GM12891 (cell line): ENCODE measurements at regions not wholly inside any gene's neighbourhood (a gene's known extent, or its start where the extent isn't known, plus 50 kb on each side); places are given as distances from the start of the nearest gene placed in this dataset.
"Not testable (repeated sequence)": the region's sequence is repeated elsewhere in the genome, so short reads cannot be mapped to it uniquely, and the experiment has no call there.

Experiments used
- DNase-seq: peaks from one replicate; pipeline ENCODE4 v3.0.0; 2011; ENCODE audit warnings: low spot score; ENCODE audit not compliant: insufficient read length
- FAIRE-seq: peaks from 2 replicates; lab custom pipeline; 2011; peaks lifted over from hg19 to GRCh38; lab: Jason Lieb, UNC
- PAX5 ChIP-seq: IDR thresholded peaks from 2 replicates; pipeline ENCODE4 v1.6.1; 2011; ENCODE audit warnings: low read length, moderate library complexity, mild to moderate bottlenecking; ENCODE audit not compliant: insufficient read depth, severe bottlenecking
- POLR2A ChIP-seq: IDR thresholded peaks from 2 replicates; pipeline ENCODE4 v1.6.1; 2011; ENCODE audit warnings: low read depth, low read length, control low read depth
- POLR2AphosphoS5 ChIP-seq: IDR thresholded peaks from 2 replicates; pipeline ENCODE4 v1.6.1; 2011; ENCODE audit warnings: low read depth, low read length, control low read depth
- POU2F2 ChIP-seq: IDR thresholded peaks from 2 replicates; pipeline ENCODE4 v1.6.1; 2011; ENCODE audit warnings: low read depth, mild to moderate bottlenecking, control low read depth, low read length, moderate library complexity
- SPI1 ChIP-seq: IDR thresholded peaks from 2 replicates; pipeline ENCODE4 v1.6.1; 2011; ENCODE audit warnings: low read depth, low read length, control low read depth
- TAF1 ChIP-seq: IDR thresholded peaks from 2 replicates; pipeline ENCODE4 v1.6.1; 2011; ENCODE audit warnings: low read depth, low read length, control low read depth

DNA sequence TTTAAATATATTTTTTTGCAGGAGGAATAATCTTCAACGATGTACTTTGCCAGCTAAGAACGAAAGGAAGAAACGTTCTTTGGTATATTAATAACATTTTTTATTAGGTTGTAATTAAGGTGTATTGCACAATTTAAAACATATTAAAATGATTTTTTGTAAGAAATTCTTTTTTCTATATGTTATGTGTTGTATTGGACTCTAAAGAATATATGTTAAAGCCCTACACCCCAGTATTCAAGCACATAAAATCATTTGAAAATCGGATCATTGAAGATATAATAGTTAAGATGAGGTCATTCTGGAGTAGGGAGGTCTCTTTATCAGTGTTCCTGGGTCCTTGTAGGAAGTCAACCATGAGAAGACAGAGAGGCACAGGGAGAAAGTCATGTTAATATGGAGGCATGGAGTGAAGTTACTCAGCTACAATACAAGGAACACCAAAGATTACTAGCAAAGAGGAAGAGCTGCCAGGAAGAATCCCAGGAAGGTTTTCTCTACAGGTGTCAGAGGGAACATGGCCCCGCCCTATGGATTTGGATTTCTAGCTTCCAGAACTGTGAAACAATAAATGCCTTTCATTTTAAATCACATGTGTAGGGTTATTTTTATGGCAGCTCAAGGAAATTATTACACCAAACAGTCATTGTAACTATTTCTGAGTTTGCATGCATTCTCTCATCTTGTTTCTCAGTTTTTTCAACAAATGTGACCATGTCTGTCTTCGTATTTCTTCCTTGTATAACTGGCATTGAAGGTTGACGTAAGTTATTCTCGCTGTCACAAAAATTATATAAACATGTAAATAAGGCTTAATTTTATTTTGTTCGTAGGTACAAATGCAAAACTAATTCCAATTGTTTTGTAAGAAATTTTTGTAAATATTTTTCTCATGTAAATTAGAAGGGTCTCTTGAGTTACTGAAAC is 75.4 kb upstream of the VPREB1 start:
- no peak for TF ChIP-seq PAX5
- DNase-seq = no peak
- peak; percentile 35 for FAIRE-seq

DNA sequence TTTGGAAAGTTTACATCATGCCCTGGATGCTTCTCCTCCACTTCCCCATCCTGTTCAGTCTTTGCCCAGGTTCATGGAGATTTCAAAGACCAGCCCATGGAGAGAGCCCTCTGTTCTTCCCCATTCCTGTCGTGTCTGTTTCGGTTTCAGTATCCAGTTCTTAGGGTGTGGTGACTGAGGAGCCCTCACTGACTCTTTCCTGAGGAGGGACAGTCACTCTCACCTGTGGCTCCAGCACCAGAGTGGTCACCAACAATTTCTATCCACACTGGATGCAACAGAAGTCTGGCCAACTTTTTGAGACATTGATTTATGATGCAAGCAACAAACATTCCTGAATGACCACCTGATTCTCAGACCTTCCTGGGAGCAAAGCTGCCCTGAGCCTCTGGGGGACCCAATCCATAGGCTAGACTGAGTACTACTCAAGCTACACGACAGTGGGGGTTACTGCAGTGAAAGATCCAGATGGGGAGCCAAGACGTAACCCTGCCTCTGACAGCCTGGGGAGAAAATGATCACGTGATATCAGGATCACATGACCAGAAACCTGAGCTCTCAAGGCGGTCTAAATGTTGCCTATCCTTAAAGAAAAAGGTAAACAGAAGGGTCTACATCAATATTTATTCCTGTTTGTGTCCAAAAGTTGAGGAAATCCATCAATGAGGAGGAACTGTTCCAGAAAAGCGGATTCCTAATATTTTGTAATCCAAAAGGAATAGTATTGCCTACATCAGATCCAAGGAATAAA is 76.2 kb upstream of the VPREB1 start:
- DNase-seq = peak; percentile 31
- FAIRE-seq = peak; percentile 95

DNA sequence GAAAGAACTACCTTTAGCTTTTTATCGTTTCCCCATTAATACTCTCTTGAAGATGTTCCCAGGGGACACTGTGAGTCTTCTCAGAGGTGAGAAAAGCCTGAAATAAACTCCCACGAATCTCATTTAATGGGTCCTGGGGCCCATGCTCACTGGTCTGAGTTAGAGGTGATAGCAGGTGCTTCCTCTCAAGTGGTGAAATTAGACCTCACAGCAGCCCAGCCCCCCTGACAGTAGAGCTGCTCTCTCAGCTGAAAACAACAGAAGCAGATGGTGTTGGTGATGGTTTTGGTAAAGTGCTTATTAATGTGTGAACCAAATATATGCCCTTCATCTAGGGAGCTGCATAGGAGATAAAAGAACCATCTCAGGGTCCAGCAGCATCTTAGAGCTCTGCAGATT is 76.8 kb upstream of the VPREB1 start:
- no peak for TF ChIP-seq POLR2AphosphoS5
- no peak for TF ChIP-seq TAF1
- TF ChIP-seq POU2F2 = no peak
- TF ChIP-seq PAX5 = no peak
- TF ChIP-seq POLR2A = no peak
- TF ChIP-seq SPI1 = no peak

More for the DNA sequence above, 76.2 kb upstream of the VPREB1 start:
- no peak for TF ChIP-seq PAX5
- TF ChIP-seq TAF1 = peak; percentile 41; the same call in 1 of the 2 replicates
- TF ChIP-seq POLR2A = peak; percentile 48; the same call in 1 of the 2 replicates
- no peak for TF ChIP-seq POU2F2
- peak; percentile 58; the same call in 1 of the 2 replicates for TF ChIP-seq POLR2AphosphoS5
- no peak for TF ChIP-seq SPI1

DNA sequence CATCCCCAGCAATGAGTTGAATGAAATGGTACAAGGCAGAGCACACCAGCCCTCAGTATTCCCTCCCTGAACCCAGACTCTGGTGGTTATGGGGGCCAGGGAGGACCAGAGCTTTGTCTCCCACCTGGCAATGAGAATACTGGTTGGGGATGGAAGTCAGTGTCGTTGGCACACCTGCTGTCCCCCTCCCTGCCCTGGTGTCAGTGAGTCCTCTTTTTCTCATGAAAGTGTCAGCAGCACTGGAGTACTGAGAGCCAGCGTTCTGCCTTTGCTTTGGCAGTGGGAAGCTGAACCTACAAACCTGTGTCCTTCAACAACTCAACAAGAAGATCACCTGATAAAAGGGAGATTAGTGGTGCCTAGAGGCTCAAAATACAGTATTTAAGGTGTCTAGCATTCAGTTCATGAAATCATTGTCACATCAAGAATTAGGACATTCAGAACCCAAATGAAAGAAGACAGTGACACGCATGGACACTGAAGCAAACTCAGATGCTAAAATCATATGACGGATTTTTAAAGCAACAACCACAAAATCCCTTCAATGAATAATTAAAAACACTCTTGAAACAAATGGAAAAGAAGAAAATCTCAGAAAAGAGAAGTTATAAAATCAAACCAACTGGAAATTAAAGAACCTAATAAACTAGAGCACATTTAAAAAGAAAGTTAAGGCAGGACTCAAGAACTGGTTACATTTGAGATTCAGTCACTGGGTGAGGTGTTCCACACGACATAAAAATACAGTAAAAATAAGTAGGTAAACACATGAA is 77.5 kb upstream of the VPREB1 start:
- no peak for FAIRE-seq
- TF ChIP-seq PAX5 (no peak), SPI1 (no peak), POLR2AphosphoS5 (no peak), POLR2A (no peak), POU2F2 (no peak), TAF1 (no peak)
- no peak for DNase-seq

More for the DNA sequence above, 76.8 kb upstream of the VPREB1 start:
- DNase-seq = no peak
- no peak for FAIRE-seq

DNA sequence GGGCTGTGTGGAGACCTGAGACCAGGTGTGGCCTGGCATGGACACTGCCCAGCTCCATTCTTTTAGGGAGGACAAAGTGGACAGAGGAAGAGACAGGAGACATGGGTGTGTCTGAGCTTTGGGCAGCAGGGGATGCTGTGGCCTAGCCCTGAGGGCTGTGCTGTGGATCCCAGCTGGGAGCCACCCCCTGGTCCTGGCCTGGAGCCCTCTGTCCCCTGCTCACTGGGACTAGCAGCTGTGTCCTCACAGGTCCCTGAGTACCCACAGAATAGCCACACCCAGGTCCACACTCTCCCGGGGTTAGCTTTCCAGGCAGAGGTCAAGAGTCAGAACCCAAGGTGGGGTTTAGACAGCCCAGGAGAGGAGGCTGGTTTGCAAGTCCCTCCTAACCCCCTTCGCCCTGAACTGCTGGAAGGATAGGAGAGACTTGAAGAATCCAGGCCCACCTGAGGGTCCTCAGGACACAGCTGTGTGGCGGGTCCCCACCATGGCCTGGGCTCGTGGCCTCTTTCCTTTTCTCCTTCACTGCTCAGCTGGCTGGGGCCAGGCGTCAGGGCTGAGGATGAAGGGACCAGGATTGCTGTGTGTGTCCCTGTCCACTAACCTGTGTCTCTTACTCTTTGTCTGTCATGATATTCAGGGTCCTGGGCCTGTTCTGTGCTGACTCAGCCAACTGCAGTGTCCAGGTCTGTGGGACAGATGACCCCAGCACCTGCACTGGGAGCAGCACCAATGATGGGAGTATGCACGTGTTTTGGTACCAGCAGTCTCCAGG is 78.5 kb upstream of the VPREB1 start:
- no peak for TF ChIP-seq POLR2A
- TF ChIP-seq POU2F2 = no peak
- no peak for TF ChIP-seq SPI1
- no peak for TF ChIP-seq PAX5
- TF ChIP-seq TAF1 = no peak
- TF ChIP-seq POLR2AphosphoS5 = no peak
- DNase-seq = no peak
- FAIRE-seq = no peak

DNA sequence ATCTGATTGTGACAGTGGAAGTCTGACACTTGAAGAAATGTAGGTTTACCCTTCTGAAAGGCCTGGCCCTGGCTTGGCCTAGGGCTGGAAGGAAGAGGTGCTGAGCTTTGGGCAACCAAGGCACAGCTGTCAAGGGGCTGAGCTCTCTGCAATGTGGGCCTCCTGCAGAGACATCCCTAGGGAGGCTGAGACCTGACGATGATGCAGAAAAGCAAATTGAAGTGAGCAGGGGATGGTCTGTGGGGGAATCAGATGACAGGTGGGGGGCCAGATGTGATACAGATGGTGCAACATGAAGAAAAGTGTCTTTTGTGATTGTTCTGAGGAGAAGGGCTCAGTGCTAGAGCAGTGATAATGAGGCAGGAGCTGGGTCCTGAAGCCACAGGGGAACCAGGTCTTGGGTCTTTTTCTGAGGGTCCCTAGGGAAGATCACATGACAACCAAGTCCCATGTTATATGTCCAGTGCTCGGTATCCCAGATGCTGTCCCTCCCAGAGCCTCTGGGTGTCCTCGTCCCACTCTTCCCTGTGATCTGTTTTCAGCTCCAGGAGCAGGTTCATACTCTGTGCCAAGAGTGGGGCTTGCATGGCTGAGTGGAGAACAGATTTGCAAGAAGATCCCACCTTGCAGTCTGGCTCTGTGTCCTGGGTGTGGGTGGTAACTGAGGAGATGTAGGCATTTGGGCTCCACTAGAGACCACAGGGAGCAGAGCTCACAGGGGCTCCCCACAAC is 79.9 kb upstream of the VPREB1 start:
- no peak for DNase-seq
- FAIRE-seq = no peak
- TF ChIP-seq SPI1 (no peak), POU2F2 (no peak), POLR2A (no peak), POLR2AphosphoS5 (no peak), TAF1 (no peak), PAX5 (no peak)

DNA sequence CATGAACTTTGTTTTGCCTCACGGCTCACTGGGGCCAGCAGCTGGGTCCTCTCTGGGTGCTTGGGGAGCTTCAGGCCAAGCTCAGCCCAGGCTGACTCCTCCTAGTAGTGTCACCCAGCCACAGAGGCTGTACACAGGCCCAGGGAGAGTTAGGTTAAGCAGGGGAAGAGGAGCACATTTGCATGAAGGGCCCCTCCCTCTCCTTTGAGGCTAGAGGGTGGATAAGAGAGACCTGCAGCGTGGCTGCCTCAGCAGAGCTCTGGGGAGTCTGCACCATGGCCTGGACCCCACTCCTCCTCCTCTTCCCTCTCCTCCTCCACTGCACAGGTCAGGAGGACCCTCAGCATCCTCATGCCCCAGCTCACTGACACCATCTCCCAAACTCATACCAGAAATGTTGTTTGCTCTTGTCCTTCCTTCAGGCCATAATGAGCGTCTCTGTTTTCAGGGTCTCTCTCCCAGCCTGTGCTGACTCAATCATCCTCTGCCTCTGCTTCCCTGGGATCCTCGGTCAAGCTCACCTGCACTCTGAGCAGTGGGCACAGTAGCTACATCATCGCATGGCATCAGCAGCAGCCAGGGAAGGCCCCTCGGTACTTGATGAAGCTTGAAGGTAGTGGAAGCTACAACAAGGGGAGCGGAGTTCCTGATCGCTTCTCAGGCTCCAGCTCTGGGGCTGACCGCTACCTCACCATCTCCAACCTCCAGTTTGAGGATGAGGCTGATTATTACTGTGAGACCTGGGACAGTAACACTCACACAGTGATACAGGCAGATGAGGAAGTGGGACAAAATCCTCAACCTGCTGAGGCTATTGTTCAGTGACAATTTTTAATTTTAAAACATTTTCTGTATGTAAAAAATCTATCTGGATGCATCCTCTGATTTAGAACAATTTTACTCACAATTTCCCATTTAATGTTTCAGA is 82.4 kb upstream of the VPREB1 start:
- peak; percentile 46 for DNase-seq
- TF ChIP-seq PAX5 (no peak), POLR2A (peak; percentile 53; the same call in 1 of the 2 replicates), SPI1 (peak; percentile 86), TAF1 (no peak), POU2F2 (peak; percentile 91; the same call in 1 of the 2 replicates), POLR2AphosphoS5 (no peak)
- FAIRE-seq = peak; percentile 98

DNA sequence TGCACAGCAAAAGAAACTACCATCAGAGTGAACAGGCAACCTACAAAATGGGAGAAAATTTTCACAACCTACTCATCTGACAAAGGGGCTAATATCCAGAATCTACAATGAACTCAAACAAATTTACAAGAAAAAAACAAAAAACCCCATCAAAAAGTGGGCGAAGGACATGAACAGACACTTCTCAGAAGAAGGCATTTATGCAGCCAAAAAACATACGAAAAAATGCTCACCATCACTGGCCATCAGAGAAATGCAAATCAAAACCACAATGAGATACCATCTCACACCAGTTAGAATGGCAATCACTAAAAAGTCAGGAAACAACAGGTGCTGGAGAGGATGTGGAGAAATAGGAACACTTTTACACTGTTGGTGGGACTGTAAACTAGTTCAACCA is 83.8 kb upstream of the VPREB1 start:
- not testable (repeated sequence) for FAIRE-seq

More for the DNA sequence above, 83.8 kb upstream of the VPREB1 start:
- not testable (repeated sequence) for DNase-seq
